PC-3 (cell line): ENCODE measurements at regions not wholly inside any gene's neighbourhood (a gene's known extent, or its start where the extent isn't known, plus 50 kb on each side); places are given as distances from the start of the nearest gene placed in this dataset.

Experiments used
- ATAC-seq: fragments of 200-7000 bp; cut with Tn5 transposase; 2 replicates; pipeline ENCODE4 v1.9.1; 2020; ENCODE audit warnings: mild to moderate bottlenecking, moderate library complexity
- BruUV-seq: library from RNA; stranded (reverse); fragments of 400-500 nt; replicated peaks from 2 replicates; lab custom pipeline; 2021; lab: Mats Ljungman, UMichigan
- CTCF ChIA-PET: fragments of 300-600 bp; sonication (Branson Sonifier 250); formaldehyde crosslinking; loops from one replicate; lab custom pipeline; 2022; ENCODE audit warnings: antibody characterized with exemption; lab: Charles Lee
- POLR2A ChIA-PET: fragments of 300-600 bp; sonication (Branson Sonifier 250); formaldehyde crosslinking; loops from one replicate; lab custom pipeline; 2022; ENCODE audit warnings: antibody characterized with exemption; ENCODE audit not compliant: unreplicated experiment; lab: Charles Lee
- DNase-seq: peaks from one replicate; pipeline ENCODE4 v3.0.0-alpha.2; 2015
- H2AFZ ChIP-seq: fragments of 300-600 bp; sonication (generic); 2 replicates; pipeline ENCODE4 v1.6.0; 2016; ENCODE audit warnings: antibody characterized with exemption, low read length
- H3F3A ChIP-seq: fragments of 300-600 bp; sonication (generic); one replicate; pipeline ENCODE4 v1.6.0; 2017; ENCODE audit warnings: antibody characterized with exemption, low read length, control low read depth, mild to moderate bottlenecking; ENCODE audit not compliant: unreplicated experiment
- H3K27ac ChIP-seq: fragments of 300-600 bp; sonication (generic); 2 replicates; pipeline ENCODE4 v1.5.1; 2016; ENCODE audit warnings: mild to moderate bottlenecking, low read length
- H3K27me3 ChIP-seq: fragments of 300-600 bp; sonication (generic); 2 replicates; pipeline ENCODE4 v1.6.1; 2016; ENCODE audit warnings: low read length, mixed read lengths
- H3K36me3 ChIP-seq: fragments of 300-600 bp; sonication (generic); 2 replicates; pipeline ENCODE4 v1.6.1; 2016; ENCODE audit warnings: low read depth, mixed run types, low read length, mixed read lengths
- H3K4me1 ChIP-seq: fragments of 300-600 bp; sonication (generic); 2 replicates; pipeline ENCODE4 v1.5.1; 2016; ENCODE audit warnings: low read length; ENCODE audit not compliant: insufficient read depth
- H3K4me2 ChIP-seq: fragments of 300-600 bp; sonication (generic); 2 replicates; pipeline ENCODE4 v1.6.0; 2016; ENCODE audit warnings: low read length
- H3K4me3 ChIP-seq: fragments of 300-600 bp; sonication (generic); 2 replicates; pipeline ENCODE4 v1.5.1; 2016; ENCODE audit warnings: mild to moderate bottlenecking, low read length, mixed read lengths
- H3K79me2 ChIP-seq: fragments of 300-600 bp; sonication (generic); 2 replicates; pipeline ENCODE4 v1.6.1; 2017; ENCODE audit warnings: low read length, mixed read lengths
- H3K9ac ChIP-seq: fragments of 300-600 bp; sonication (generic); 2 replicates; pipeline ENCODE4 v1.6.0; 2016; ENCODE audit warnings: mild to moderate bottlenecking, low read length
- H3K9me2 ChIP-seq: fragments of 300-600 bp; sonication (generic); replicated peaks from 2 replicates; pipeline ENCODE4 v1.6.1; 2016; ENCODE audit warnings: mixed run types, low read length, mixed read lengths
- H3K9me3 ChIP-seq: fragments of 300-600 bp; sonication (generic); 2 replicates; pipeline ENCODE4 v1.6.1; 2016; ENCODE audit warnings: low read length, mixed read lengths
- H4K20me1 ChIP-seq: fragments of 300-600 bp; sonication (generic); 2 replicates; pipeline ENCODE4 v1.6.1; 2016; ENCODE audit warnings: low read length, mixed read lengths
- EZH2 ChIP-seq: fragments of 300-600 bp; sonication (generic); IDR thresholded peaks from one replicate; pipeline ENCODE4 v1.6.1; 2017; ENCODE audit warnings: antibody characterized with exemption, mild to moderate bottlenecking, low read length; ENCODE audit not compliant: unreplicated experiment
- EZH2phosphoT487 ChIP-seq: fragments of 300-600 bp; sonication (generic); IDR thresholded peaks from 2 replicates; pipeline ENCODE4 v1.6.1; 2018; ENCODE audit warnings: mild to moderate bottlenecking, antibody characterized with exemption, low read length, borderline replicate concordance
- intact Hi-C: fragments of 100-400 bp; cut with micrococcal nuclease; formaldehyde crosslinking; loops from 2 replicates; pipeline ENCODE4 v1.9.0; 2023
- TF ChIP-seq, protein P1 (sequence below): fragments of 300-600 bp; sonication (generic); conservative IDR thresholded peaks from 2 replicates; pipeline ENCODE4 v1.5.1; 2017; ENCODE audit warnings: antibody characterized with exemption, low read depth, mild to moderate bottlenecking, low read length

- ChIA-PET CTCF (interaction anchor here (0.7 kb wide), 1 partner anchor 881 kb away, joined by 3 read pairs; no protein-coding TSS in a partner anchor), POLR2A (no interaction called here)
- Histone ChIP-seq H3K27ac (no peak overlapping the region), H3K27me3 (no peaks in the 10 kb centered on the region), H3K4me2 (no peak overlapping the region), H3K9ac (no peak overlapping the region), H2AFZ (no peak overlapping the region), H3K4me3 (no peak overlapping the region), H4K20me1 (no peaks in the 10 kb centered on the region), H3K36me3 (no peaks in the 10 kb centered on the region), H3K79me2 (no peaks in the 10 kb centered on the region), H3K9me3 (no peaks in the 10 kb centered on the region), H3F3A (no peaks in the 10 kb centered on the region), H3K4me1 (peaks cover 17% of the 10 kb centered on the region), H3K9me2 (no peaks in the 10 kb centered on the region)
- ATAC-seq (no peak), DNase-seq (peak; percentile 25)
- no TSS peak for BruUV-seq
- TF ChIP-seq EZH2phosphoT487 (no peak), EZH2 (no peak)
- TF ChIP-seq, protein P1, sequence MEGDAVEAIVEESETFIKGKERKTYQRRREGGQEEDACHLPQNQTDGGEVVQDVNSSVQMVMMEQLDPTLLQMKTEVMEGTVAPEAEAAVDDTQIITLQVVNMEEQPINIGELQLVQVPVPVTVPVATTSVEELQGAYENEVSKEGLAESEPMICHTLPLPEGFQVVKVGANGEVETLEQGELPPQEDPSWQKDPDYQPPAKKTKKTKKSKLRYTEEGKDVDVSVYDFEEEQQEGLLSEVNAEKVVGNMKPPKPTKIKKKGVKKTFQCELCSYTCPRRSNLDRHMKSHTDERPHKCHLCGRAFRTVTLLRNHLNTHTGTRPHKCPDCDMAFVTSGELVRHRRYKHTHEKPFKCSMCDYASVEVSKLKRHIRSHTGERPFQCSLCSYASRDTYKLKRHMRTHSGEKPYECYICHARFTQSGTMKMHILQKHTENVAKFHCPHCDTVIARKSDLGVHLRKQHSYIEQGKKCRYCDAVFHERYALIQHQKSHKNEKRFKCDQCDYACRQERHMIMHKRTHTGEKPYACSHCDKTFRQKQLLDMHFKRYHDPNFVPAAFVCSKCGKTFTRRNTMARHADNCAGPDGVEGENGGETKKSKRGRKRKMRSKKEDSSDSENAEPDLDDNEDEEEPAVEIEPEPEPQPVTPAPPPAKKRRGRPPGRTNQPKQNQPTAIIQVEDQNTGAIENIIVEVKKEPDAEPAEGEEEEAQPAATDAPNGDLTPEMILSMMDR, result peak; percentile 51
- intact Hi-C loops, result no loop called here
Measured at GRCh38 chr12:84497819-84498218, 414.8 kb downstream of the SLC6A15 start.

- Histone ChIP-seq H3K9me3 (no peaks in the 10 kb centered on the region), H3K4me1 (no peaks in the 10 kb centered on the region), H3K27ac (no peak overlapping the region), H3K79me2 (no peaks in the 10 kb centered on the region), H3K9ac (no peak overlapping the region), H3K9me2 (no peaks in the 10 kb centered on the region), H2AFZ (no peak overlapping the region), H3K36me3 (no peaks in the 10 kb centered on the region), H3K27me3 (no peaks in the 10 kb centered on the region), H3K4me3 (no peak overlapping the region), H3F3A (no peaks in the 10 kb centered on the region), H3K4me2 (no peak overlapping the region), H4K20me1 (no peaks in the 10 kb centered on the region)
- ATAC-seq, result no peak
- intact Hi-C loops, result no loop called here
- CTCF ChIA-PET, result no interaction called here
- no peak for DNase-seq
- BruUV-seq, result no TSS peak
- POLR2A ChIA-PET, result no interaction called here
- TF ChIP-seq EZH2, result no peak
- TF ChIP-seq, protein P1, result no peak
- TF ChIP-seq EZH2phosphoT487, result no peak
Measured at GRCh38 chr12:84495711-84496110, 416.9 kb downstream of the SLC6A15 start.

GRCh38 chr12:84492351-84492883, 420.2 kb downstream of the SLC6A15 start:
- Histone ChIP-seq H3K36me3 (no peaks in the 10 kb centered on the region), H4K20me1 (no peaks in the 10 kb centered on the region), H3K9me3 (no peaks in the 10 kb centered on the region), H2AFZ (peak overlapping the region; percentile 7; the same call in 1 of the 2 replicates), H3K79me2 (no peaks in the 10 kb centered on the region), H3K4me3 (no peak overlapping the region), H3K4me2 (no peak overlapping the region), H3K27me3 (no peaks in the 10 kb centered on the region), H3K4me1 (no peaks in the 10 kb centered on the region), H3F3A (no peaks in the 10 kb centered on the region), H3K9me2 (no peaks in the 10 kb centered on the region), H3K9ac (no peak overlapping the region), H3K27ac (no peak overlapping the region)
- no TSS peak for BruUV-seq
- no peak for ATAC-seq
- TF ChIP-seq EZH2phosphoT487, result no peak
- TF ChIP-seq, protein P1, result no peak
- no peak for TF ChIP-seq EZH2
- POLR2A ChIA-PET, result no interaction called here
- intact Hi-C loops, result no loop called here
- DNase-seq, result no peak
- CTCF ChIA-PET, result no interaction called here
